Loucy (cell line): ENCODE measurements at regions not wholly inside any gene's neighbourhood (a gene's known extent, or its start where the extent isn't known, plus 50 kb on each side); places are given as distances from the start of the nearest gene placed in this dataset.

ENCODE experiments used
- CTCF ChIP-seq: fragments of 200-600 bp; sonication (generic); conservative IDR thresholded peaks from 2 replicates; pipeline ENCODE4 v1.5.1; 2014; ENCODE audit warnings: mild to moderate bottlenecking, antibody characterized with exemption, low read length
- EZH2phosphoT487 ChIP-seq: fragments of 200-600 bp; IDR thresholded peaks from 2 replicates; pipeline ENCODE4 v1.6.1; 2018; ENCODE audit warnings: antibody characterized with exemption, mild to moderate bottlenecking, moderate library complexity, borderline replicate concordance

- TF ChIP-seq CTCF (no peak), EZH2phosphoT487 (no peak)
Observed at GRCh38 chr4:20384456-20384855, 132.8 kb downstream of the SLIT2 start.
